ENCODE measurements at regions not wholly inside any gene's neighbourhood (a gene's known extent, or its start where the extent isn't known, plus 50 kb on each side); places are given as distances from the start of the nearest gene placed in this dataset.
"Not testable (repeated sequence)": the region's sequence is repeated elsewhere in the genome, so short reads cannot be mapped to it uniquely, and the experiment has no call there.

GRCh38 chr10:105727586-105727985 lies 1086.5 kb downstream of the SORCS3 start:
- not testable (repeated sequence) for DNase-seq (ENCODE audit: low read depth in 2 of 2)

DNA sequence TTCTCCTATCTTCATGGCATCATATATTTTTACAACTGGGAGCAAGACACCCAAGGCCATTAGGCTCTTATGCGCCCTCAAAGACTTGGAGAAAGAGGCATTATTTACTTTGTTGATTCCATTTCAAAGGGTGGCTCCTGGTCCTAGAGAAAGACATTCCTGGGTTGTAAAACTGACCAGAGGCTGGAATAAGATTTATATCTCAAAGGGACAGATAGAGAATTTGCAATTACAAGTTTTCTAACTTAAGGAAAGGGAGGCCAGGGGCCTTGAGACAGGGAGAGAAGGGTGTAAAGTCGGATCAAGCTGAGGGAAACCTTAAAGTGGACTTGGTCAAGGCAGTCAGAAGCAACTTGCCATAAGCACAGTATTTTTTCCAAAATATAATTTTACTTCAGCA lies 1086.0 kb downstream of the SORCS3 start:
- no peak for DNase-seq (ENCODE audit: low read depth in 2 of 2)

GRCh38 chr10:105726149-105726548 lies 1085.1 kb downstream of the SORCS3 start:
- no peak for DNase-seq (ENCODE audit: low read depth in 2 of 2)

GRCh38 chr10:105725007-105725406 lies 1083.9 kb downstream of the SORCS3 start:
- no peak for DNase-seq (ENCODE audit: low read depth in 2 of 2)

GRCh38 chr10:105718207-105718995 lies 1077.3 kb downstream of the SORCS3 start:
- DNase-seq (ENCODE audit: low read depth in 2 of 2): no peak

DNA sequence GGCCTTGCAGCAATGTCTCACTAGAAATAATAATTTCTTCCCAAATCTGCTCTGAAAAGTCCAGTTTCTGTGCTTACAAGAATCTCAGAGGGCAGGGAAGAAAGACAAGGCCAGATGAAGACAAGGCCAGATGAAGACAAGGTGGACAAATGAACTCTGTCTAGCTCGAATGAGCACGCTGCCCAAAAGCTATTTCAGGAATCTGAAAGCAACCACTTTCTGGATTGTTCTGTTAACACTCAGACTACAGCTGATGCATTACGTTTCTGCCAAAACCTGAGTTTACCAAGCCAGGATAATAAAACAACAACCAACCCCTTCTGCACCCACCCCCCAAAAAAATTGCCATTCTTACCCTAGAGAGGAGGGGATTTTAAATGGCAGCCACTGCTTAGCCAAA lies 1073.6 kb downstream of the SORCS3 start:
- no peak for DNase-seq (ENCODE audit: low read depth in 2 of 2)

DNA sequence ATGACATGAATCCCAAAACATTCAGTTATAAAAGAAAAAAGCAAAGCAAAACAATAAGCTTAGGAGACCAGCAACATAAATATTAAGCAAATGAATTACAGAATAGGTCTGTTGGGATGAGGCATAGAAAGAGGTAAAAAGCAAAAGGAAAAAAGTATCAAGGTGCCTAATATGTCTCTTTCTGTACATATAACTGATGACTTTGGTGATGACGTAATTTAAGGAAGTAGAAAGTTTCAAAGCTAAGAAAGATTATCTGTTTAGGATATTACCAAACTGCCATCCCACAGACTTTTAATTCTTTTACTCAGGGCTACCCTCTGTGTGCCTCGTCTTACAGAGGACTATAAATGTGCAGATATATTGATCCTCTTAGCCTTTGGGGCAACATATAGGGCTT lies 1066.5 kb downstream of the SORCS3 start:
- no peak for DNase-seq (ENCODE audit: low read depth in 2 of 2)

DNA sequence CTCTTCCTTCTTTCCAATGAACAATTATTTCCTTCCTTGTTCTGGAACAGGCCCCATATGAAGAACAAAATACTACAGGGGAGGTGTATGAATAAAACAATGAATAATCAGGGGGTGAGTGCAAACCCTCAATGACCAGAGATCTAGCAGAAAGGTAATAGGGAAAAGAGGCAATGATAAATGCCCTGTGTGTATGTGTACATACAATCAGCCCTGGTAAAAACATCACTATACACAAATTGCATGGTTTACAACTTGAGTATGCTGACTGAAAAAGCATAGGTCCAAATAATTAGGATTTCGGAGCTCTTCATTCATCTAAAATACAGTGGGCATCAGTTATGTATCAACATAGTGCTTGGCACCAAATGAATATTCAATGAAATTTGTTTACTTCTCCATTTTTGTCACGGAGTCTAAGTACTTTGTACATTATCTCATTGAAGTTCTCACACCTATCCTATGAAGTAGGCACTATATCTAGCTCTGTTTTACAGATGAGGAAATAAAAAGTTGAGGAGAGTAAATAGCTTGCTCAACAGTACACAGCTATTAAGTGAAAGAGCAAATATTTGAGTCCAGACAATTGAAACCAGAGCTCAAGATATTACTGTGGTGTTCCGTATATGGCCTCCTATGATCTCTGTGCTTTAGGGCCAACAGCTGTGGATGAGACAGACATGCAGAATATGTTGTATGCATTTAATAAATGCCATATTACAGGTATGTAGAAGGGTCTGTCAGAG lies 1065.4 kb downstream of the SORCS3 start:
- DNase-seq (ENCODE audit: low read depth in 2 of 2): no peak

DNA sequence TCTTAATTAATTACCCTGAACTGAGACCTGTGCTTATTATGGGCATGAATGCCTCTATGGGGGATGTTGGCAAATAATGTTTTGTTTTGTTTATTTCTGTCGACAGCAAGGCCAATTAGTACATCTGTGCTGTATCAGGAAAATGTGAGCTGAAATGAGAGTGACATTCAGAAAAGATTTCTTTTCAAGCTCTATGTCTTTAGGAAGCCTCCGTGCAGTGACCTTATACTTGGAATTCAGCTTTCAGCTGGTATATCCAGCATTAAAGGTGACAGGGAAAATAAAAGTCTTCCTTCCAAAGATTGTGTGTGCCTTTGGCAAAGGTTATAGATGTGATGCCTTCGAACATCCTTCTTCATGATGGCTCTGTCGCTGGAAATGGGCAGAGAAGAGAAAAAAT lies 1061.1 kb downstream of the SORCS3 start:
- no peak for DNase-seq (ENCODE audit: low read depth in 2 of 2)

- DNase-seq (ENCODE audit: low read depth in 2 of 2): no peak
Observed at GRCh38 chr10:105700218-105700617, 1059.1 kb downstream of the SORCS3 start.

- DNase-seq (ENCODE audit: low read depth in 2 of 2): no peak
Observed at GRCh38 chr10:105699504-105699903, 1058.4 kb downstream of the SORCS3 start.

GRCh38 chr10:105698592-105698991 lies 1057.5 kb downstream of the SORCS3 start:
- DNase-seq (ENCODE audit: low read depth in 2 of 2): no peak

GRCh38 chr10:105697290-105697780 lies 1056.2 kb downstream of the SORCS3 start:
- no peak for DNase-seq (ENCODE audit: low read depth in 2 of 2)

DNA sequence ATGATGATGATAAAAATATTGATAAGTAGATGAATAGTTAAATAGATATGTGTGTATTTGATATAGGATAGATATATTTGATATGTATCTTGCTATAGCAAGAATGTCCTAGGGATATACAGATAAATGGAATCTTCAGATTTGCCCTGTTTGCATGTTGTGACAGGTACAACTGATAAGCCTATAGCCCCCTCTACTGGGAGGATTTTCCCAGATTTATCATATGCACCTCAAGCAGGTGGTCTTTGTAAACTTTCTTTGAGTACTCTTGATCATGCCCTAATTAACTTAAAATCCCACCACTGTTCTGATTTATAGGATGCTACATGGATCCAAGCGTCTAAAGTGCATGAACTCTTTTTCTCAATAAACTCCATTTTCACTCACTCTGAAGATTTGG lies 1050.7 kb downstream of the SORCS3 start:
- no peak for DNase-seq (ENCODE audit: low read depth in 2 of 2)

- DNase-seq (ENCODE audit: low read depth in 2 of 2): no peak
Observed at GRCh38 chr10:105682911-105683310, 1041.8 kb downstream of the SORCS3 start.

- no peak for DNase-seq (ENCODE audit: low read depth in 2 of 2)
Observed at GRCh38 chr10:105681051-105681450, 1040.0 kb downstream of the SORCS3 start.

- no peak for DNase-seq (ENCODE audit: low read depth in 2 of 2)
Observed at GRCh38 chr10:105679781-105680180, 1038.7 kb downstream of the SORCS3 start.

- DNase-seq (ENCODE audit: low read depth in 2 of 2): no peak
Observed at GRCh38 chr10:105675333-105675732, 1034.2 kb downstream of the SORCS3 start.

- no peak for DNase-seq (ENCODE audit: low read depth in 2 of 2)
Observed at GRCh38 chr10:105674448-105674847, 1033.4 kb downstream of the SORCS3 start.

- no peak for DNase-seq (ENCODE audit: low read depth in 2 of 2)
Observed at GRCh38 chr10:105658696-105659095, 1017.6 kb downstream of the SORCS3 start.

- DNase-seq (ENCODE audit: low read depth in 2 of 2): no peak
Observed at GRCh38 chr10:105656856-105657255, 1015.8 kb downstream of the SORCS3 start.

- DNase-seq (ENCODE audit: low read depth in 2 of 2): no peak
Observed at GRCh38 chr10:105650306-105650705, 1009.2 kb downstream of the SORCS3 start.

DNA sequence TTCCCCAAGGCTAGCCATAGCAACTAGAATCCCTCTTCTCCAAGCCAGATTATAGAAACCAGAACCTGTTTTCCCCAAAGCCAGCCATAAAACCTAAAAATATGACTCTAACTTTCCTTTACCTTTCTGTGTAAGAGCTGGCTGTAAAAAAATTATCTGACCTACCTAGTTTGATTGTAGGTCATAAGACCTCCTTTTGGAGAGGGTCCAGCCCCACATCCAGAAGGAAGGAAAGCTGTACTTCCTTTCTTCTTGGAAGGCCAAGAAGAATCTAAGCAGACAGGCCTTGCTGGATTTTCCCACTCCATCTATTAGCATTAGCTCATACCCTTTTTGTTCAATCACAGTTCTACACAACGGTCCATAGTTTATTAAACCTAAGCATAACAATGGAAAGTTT lies 1006.3 kb downstream of the SORCS3 start:
- no peak for DNase-seq (ENCODE audit: low read depth in 2 of 2)
